GM18508 (cell line): ENCODE measurements at regions not wholly inside any gene's neighbourhood (a gene's known extent, or its start where the extent isn't known, plus 50 kb on each side); places are given as distances from the start of the nearest gene placed in this dataset.
"Not testable (repeated sequence)": the region's sequence is repeated elsewhere in the genome, so short reads cannot be mapped to it uniquely, and the experiment has no call there.

ENCODE experiments used
- ATAC-seq: cut with Tn5 transposase; IDR thresholded peaks from one replicate; pipeline ENCODE4 v1.9.1; 2021; ENCODE audit warnings: moderate number of reproducible peaks; ENCODE audit not compliant: insufficient read depth, unreplicated experiment

GRCh38 chr1:90219166-90219871 lies 224.4 kb downstream of the ZNF326 start:
- ATAC-seq, result not testable (repeated sequence)

- no peak for ATAC-seq
Measured at GRCh38 chr1:90210633-90211491, 216.0 kb downstream of the ZNF326 start.

GRCh38 chr1:90208949-90209348 lies 214.0 kb downstream of the ZNF326 start:
- no peak for ATAC-seq

GRCh38 chr1:90206260-90206659 lies 211.3 kb downstream of the ZNF326 start:
- ATAC-seq, result no peak

- no peak for ATAC-seq
Measured at GRCh38 chr1:90204780-90205179, 209.9 kb downstream of the ZNF326 start.

GRCh38 chr1:90204023-90204590 lies 209.2 kb downstream of the ZNF326 start:
- no peak for ATAC-seq

GRCh38 chr1:90201467-90202358 lies 206.8 kb downstream of the ZNF326 start:
- ATAC-seq, result no peak

GRCh38 chr1:90200646-90201205 lies 205.8 kb downstream of the ZNF326 start:
- ATAC-seq, result no peak

GRCh38 chr1:90198616-90199332 lies 203.9 kb downstream of the ZNF326 start:
- ATAC-seq, result no peak

GRCh38 chr1:90193116-90193515 lies 198.2 kb downstream of the ZNF326 start:
- ATAC-seq, result no peak

- ATAC-seq, result no peak
Measured at GRCh38 chr1:90192408-90192807, 197.5 kb downstream of the ZNF326 start.

- no peak for ATAC-seq
Measured at GRCh38 chr1:90190523-90190922, 195.6 kb downstream of the ZNF326 start.

GRCh38 chr1:90189889-90190288 lies 195.0 kb downstream of the ZNF326 start:
- no peak for ATAC-seq

GRCh38 chr1:90187323-90187585 lies 192.3 kb downstream of the ZNF326 start:
- ATAC-seq, result no peak

- ATAC-seq, result no peak
Measured at GRCh38 chr1:90186506-90187322, 191.8 kb downstream of the ZNF326 start.

- no peak for ATAC-seq
Measured at GRCh38 chr1:90176530-90176929, 181.6 kb downstream of the ZNF326 start.

GRCh38 chr1:90175490-90176167 lies 180.7 kb downstream of the ZNF326 start:
- no peak for ATAC-seq

GRCh38 chr1:90174246-90174645 lies 179.3 kb downstream of the ZNF326 start:
- no peak for ATAC-seq
